DOHH2 (cell line): ENCODE measurements at regions not wholly inside any gene's neighbourhood (a gene's known extent, or its start where the extent isn't known, plus 50 kb on each side); places are given as distances from the start of the nearest gene placed in this dataset.
"Not testable (repeated sequence)": the region's sequence is repeated elsewhere in the genome, so short reads cannot be mapped to it uniquely, and the experiment has no call there.

Experiments used
- EZH2phosphoT487 ChIP-seq: fragments of 200-600 bp; sonication (generic); IDR thresholded peaks from 2 replicates; pipeline ENCODE4 v1.6.1; 2017; ENCODE audit warnings: borderline replicate concordance, mild to moderate bottlenecking, antibody characterized with exemption, low read length, moderate library complexity, mixed read lengths
- TF ChIP-seq, protein P1 (sequence below): fragments of 200-600 bp; sonication (generic); IDR thresholded peaks from one replicate; pipeline ENCODE4 v1.5.1; 2014; ENCODE audit warnings: antibody characterized with exemption, mild to moderate bottlenecking, low read depth, low read length; ENCODE audit not compliant: poor library complexity, severe bottlenecking

DNA sequence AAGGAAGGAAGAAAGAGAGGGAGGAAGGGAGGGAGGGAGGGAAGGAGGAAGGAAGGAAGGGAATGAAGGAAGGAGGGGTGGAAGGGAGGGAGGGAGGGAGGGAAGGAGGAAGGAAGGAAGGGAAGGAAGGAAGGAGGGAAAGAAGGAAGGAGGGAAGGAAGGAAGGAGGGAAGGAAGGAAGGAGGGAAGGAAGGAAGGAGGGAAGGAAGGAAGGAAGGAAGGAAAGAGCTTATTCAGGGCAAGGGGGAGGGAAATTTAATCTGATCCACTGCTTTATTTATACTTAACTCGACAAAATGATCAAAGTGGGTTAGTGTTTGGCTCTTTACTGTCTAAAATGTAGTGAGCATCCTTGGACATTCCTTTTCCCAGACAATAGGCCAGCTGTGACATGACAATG, 985.2 kb upstream of the FANCL start:
- TF ChIP-seq, protein P1, sequence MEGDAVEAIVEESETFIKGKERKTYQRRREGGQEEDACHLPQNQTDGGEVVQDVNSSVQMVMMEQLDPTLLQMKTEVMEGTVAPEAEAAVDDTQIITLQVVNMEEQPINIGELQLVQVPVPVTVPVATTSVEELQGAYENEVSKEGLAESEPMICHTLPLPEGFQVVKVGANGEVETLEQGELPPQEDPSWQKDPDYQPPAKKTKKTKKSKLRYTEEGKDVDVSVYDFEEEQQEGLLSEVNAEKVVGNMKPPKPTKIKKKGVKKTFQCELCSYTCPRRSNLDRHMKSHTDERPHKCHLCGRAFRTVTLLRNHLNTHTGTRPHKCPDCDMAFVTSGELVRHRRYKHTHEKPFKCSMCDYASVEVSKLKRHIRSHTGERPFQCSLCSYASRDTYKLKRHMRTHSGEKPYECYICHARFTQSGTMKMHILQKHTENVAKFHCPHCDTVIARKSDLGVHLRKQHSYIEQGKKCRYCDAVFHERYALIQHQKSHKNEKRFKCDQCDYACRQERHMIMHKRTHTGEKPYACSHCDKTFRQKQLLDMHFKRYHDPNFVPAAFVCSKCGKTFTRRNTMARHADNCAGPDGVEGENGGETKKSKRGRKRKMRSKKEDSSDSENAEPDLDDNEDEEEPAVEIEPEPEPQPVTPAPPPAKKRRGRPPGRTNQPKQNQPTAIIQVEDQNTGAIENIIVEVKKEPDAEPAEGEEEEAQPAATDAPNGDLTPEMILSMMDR: not testable (repeated sequence)
- not testable (repeated sequence) for TF ChIP-seq EZH2phosphoT487
